GM12864 (cell line): ENCODE measurements at regions not wholly inside any gene's neighbourhood (a gene's known extent, or its start where the extent isn't known, plus 50 kb on each side); places are given as distances from the start of the nearest gene placed in this dataset.

ENCODE experiments used
- DNase-seq: peaks from one replicate; pipeline ENCODE4 v3.0.0-alpha.2; 2011; ENCODE audit warnings: low read depth
- H3K4me3 ChIP-seq: 2 replicates; pipeline ENCODE4 v1.5.1; 2011; ENCODE audit warnings: mild to moderate bottlenecking, low read depth, low read length, control low read depth
- CTCF ChIP-seq: IDR thresholded peaks from 2 replicates; pipeline ENCODE4 v1.5.1; 2011; ENCODE audit warnings: low read depth, mild to moderate bottlenecking, moderate library complexity, low read length, control low read depth, inconsistent platforms; ENCODE audit errors: missing control alignments

- no peak for DNase-seq
- no peak overlapping the region for H3K4me3 ChIP-seq
- no peak for TF ChIP-seq CTCF
These were observed 633.5 kb downstream of the RFPL4B start for GRCh38 chr6:112980676-112981075.

- no peak for DNase-seq
- TF ChIP-seq CTCF = no peak
- H3K4me3 ChIP-seq = no peak overlapping the region
These were observed 636.7 kb downstream of the RFPL4B start for GRCh38 chr6:112983713-112984261.

- no peak overlapping the region for H3K4me3 ChIP-seq
- no peak for TF ChIP-seq CTCF
- no peak for DNase-seq
These were observed 637.8 kb downstream of the RFPL4B start for GRCh38 chr6:112984899-112985298.

GRCh38 chr6:112986321-112986720, 639.2 kb downstream of the RFPL4B start:
- H3K4me3 ChIP-seq = no peak overlapping the region
- DNase-seq = no peak
- TF ChIP-seq CTCF = no peak

GRCh38 chr6:112988748-112989147, 641.6 kb downstream of the RFPL4B start:
- no peak overlapping the region for H3K4me3 ChIP-seq
- no peak for DNase-seq
- no peak for TF ChIP-seq CTCF

- no peak for DNase-seq
- TF ChIP-seq CTCF = no peak
- H3K4me3 ChIP-seq = no peak overlapping the region
These were observed 643.8 kb downstream of the RFPL4B start for GRCh38 chr6:112990971-112991370.

- no peak overlapping the region for H3K4me3 ChIP-seq
- no peak for DNase-seq
These were observed 644.8 kb downstream of the RFPL4B start for GRCh38 chr6:112991912-112992311.

More at GRCh38 chr6:112991912-112992311, 644.8 kb downstream of the RFPL4B start:
- no peak for TF ChIP-seq CTCF
